Subcutaneous abdominal adipose tissue (tissue), 5 donors: ENCODE measurements at regions not wholly inside any gene's neighbourhood (a gene's known extent, or its start where the extent isn't known, plus 50 kb on each side); places are given as distances from the start of the nearest gene placed in this dataset.

ENCODE experiments used
- H3K27ac ChIP-seq: one replicate; pipeline ENCODE4 v1.7.0; 2013; ENCODE audit warnings: low read depth, mild to moderate bottlenecking, inconsistent platforms, low read length, moderate library complexity
- H3K27me3 ChIP-seq, 5 donors: one replicate each; pipeline ENCODE4 v1.7.0; 2013; ENCODE audit warnings: low read length in 5 of 5, inconsistent platforms in 1 of 5; ENCODE audit not compliant: control insufficient read depth in 5 of 5, insufficient read depth in 4 of 5
- H3K36me3 ChIP-seq, 5 donors: one replicate each; pipeline ENCODE4 v1.7.0; 2013; ENCODE audit warnings: low read length in 5 of 5; ENCODE audit not compliant: control insufficient read depth in 5 of 5, insufficient read depth in 5 of 5
- H3K4me1 ChIP-seq, 5 donors: one replicate each; pipeline ENCODE4 v1.7.0; 2013; ENCODE audit warnings: low read length in 5 of 5, mild to moderate bottlenecking in 3 of 5, moderate library complexity in 1 of 5; ENCODE audit not compliant: control insufficient read depth in 5 of 5, insufficient read depth in 5 of 5
- H3K4me3 ChIP-seq, 5 donors: one replicate each; pipeline ENCODE4 v1.7.0; 2013; ENCODE audit warnings: low read length in 5 of 5, low read depth in 1 of 5
- H3K9ac ChIP-seq, 5 donors: one replicate each; pipeline ENCODE4 v1.7.0; 2013; ENCODE audit warnings: low read length in 5 of 5, mild to moderate bottlenecking in 4 of 5, moderate library complexity in 3 of 5
- H3K9me3 ChIP-seq, 5 donors: one replicate each; pipeline ENCODE4 v1.7.0; 2013; ENCODE audit warnings: low read length in 5 of 5; ENCODE audit not compliant: control insufficient read depth in 5 of 5
- donor health status: healthy.
- donor health status: healthy.
- donor health status: healthy.
- donor health status: healthy.
- donor health status: healthy.

GRCh38 chr12:105466901-105467598, 136.6 kb downstream of the C12orf75 start:
- Histone ChIP-seq H3K27ac (peak overlapping the region; percentile 60), H3K27me3 (peaks cover 0 to 4% (median 0%) of the 10 kb centered on the region in 5 donors), H3K4me3 (no peak overlapping the region)

GRCh38 chr12:105467710-105468366, 137.3 kb downstream of the C12orf75 start:
- Histone ChIP-seq H3K27ac (peak overlapping the region; percentile 60), H3K4me1 (peaks cover 0 to 35% (median 0%) of the 10 kb centered on the region in 5 donors), H3K9me3 (no peaks in the 10 kb centered on the region), H3K9ac (no peak overlapping the region), H3K27me3 (peaks cover 0 to 4% (median 0%) of the 10 kb centered on the region in 5 donors), H3K36me3 (no peaks in the 10 kb centered on the region), H3K4me3 (no peak overlapping the region)

More at GRCh38 chr12:105466901-105467598, 136.6 kb downstream of the C12orf75 start:
- Histone ChIP-seq H3K9me3 (no peaks in the 10 kb centered on the region), H3K9ac (no peak overlapping the region), H3K4me1 (peaks cover 0 to 35% (median 0%) of the 10 kb centered on the region in 5 donors), H3K36me3 (no peaks in the 10 kb centered on the region)

GRCh38 chr12:105468464-105468863, 138.0 kb downstream of the C12orf75 start:
- Histone ChIP-seq H3K36me3 (no peaks in the 10 kb centered on the region), H3K27me3 (peaks cover 0 to 4% (median 0%) of the 10 kb centered on the region in 5 donors), H3K27ac (peak overlapping the region; percentile 60), H3K9me3 (no peaks in the 10 kb centered on the region), H3K4me3 (no peak overlapping the region), H3K9ac (no peak overlapping the region), H3K4me1 (peaks cover 0 to 35% (median 0%) of the 10 kb centered on the region in 5 donors)

- peaks cover 0 to 4% (median 0%) of the 10 kb centered on the region in 5 donors for H3K27me3 ChIP-seq
- no peak overlapping the region for H3K27ac ChIP-seq
- no peak overlapping the region for H3K9ac ChIP-seq
- H3K36me3 ChIP-seq, result no peaks in the 10 kb centered on the region
- H3K4me1 ChIP-seq, result peaks cover 0 to 35% (median 0%) of the 10 kb centered on the region in 5 donors
- H3K9me3 ChIP-seq, result no peaks in the 10 kb centered on the region
- H3K4me3 ChIP-seq, result no peak overlapping the region
Observed at GRCh38 chr12:105469211-105469610, 138.7 kb downstream of the C12orf75 start.

GRCh38 chr12:105469701-105470100, 139.2 kb downstream of the C12orf75 start:
- Histone ChIP-seq H3K27ac (no peak overlapping the region), H3K4me1 (peaks cover 0 to 35% (median 0%) of the 10 kb centered on the region in 5 donors)

GRCh38 chr12:105470102-105470501, 139.6 kb downstream of the C12orf75 start:
- H3K27me3 ChIP-seq, result peaks cover 0 to 4% (median 0%) of the 10 kb centered on the region in 5 donors
- no peak overlapping the region for H3K4me3 ChIP-seq
- no peak overlapping the region for H3K9ac ChIP-seq
- H3K9me3 ChIP-seq, result peaks cover 0 to 2% (median 0%) of the 10 kb centered on the region in 5 donors
- H3K4me1 ChIP-seq, result peaks cover 0 to 35% (median 0%) of the 10 kb centered on the region in 5 donors
- H3K27ac ChIP-seq, result no peak overlapping the region
- H3K36me3 ChIP-seq, result no peaks in the 10 kb centered on the region

More at GRCh38 chr12:105469701-105470100, 139.2 kb downstream of the C12orf75 start:
- H3K36me3 ChIP-seq, result no peaks in the 10 kb centered on the region
- no peak overlapping the region for H3K4me3 ChIP-seq
- H3K9ac ChIP-seq, result no peak overlapping the region
- peaks cover 0 to 2% (median 0%) of the 10 kb centered on the region in 5 donors for H3K9me3 ChIP-seq
- peaks cover 0 to 4% (median 0%) of the 10 kb centered on the region in 5 donors for H3K27me3 ChIP-seq

GRCh38 chr12:105470601-105471000, 140.1 kb downstream of the C12orf75 start:
- Histone ChIP-seq H3K27me3 (peaks cover 0 to 3% (median 0%) of the 10 kb centered on the region in 5 donors), H3K4me1 (peaks cover 0 to 34% (median 0%) of the 10 kb centered on the region in 5 donors), H3K9ac (no peak overlapping the region), H3K36me3 (no peaks in the 10 kb centered on the region), H3K9me3 (peaks cover 0 to 2% (median 0%) of the 10 kb centered on the region in 5 donors), H3K27ac (no peak overlapping the region), H3K4me3 (no peak overlapping the region)

GRCh38 chr12:105474672-105475071, 144.2 kb downstream of the C12orf75 start:
- no peak overlapping the region for H3K4me3 ChIP-seq
- H3K9ac ChIP-seq, result no peak overlapping the region
- no peak overlapping the region for H3K27ac ChIP-seq
- H3K9me3 ChIP-seq, result peaks cover 0 to 2% (median 0%) of the 10 kb centered on the region in 5 donors
- H3K4me1 ChIP-seq, result peaks cover 0 to 10% (median 0%) of the 10 kb centered on the region in 5 donors
- H3K36me3 ChIP-seq, result no peaks in the 10 kb centered on the region
- H3K27me3 ChIP-seq, result no peaks in the 10 kb centered on the region

GRCh38 chr12:105476616-105477015, 146.1 kb downstream of the C12orf75 start:
- Histone ChIP-seq H3K27ac (no peak overlapping the region), H3K4me1 (peaks cover 0 to 8% (median 0%) of the 10 kb centered on the region in 5 donors), H3K4me3 (no peak overlapping the region), H3K36me3 (no peaks in the 10 kb centered on the region), H3K27me3 (no peaks in the 10 kb centered on the region), H3K9me3 (peaks cover 0 to 2% (median 0%) of the 10 kb centered on the region in 5 donors), H3K9ac (no peak overlapping the region)

GRCh38 chr12:105477873-105478272, 147.4 kb downstream of the C12orf75 start:
- Histone ChIP-seq H3K9ac (no peak overlapping the region), H3K27ac (no peak overlapping the region), H3K36me3 (no peaks in the 10 kb centered on the region), H3K4me3 (no peak overlapping the region), H3K27me3 (no peaks in the 10 kb centered on the region), H3K4me1 (peaks cover 0 to 8% (median 0%) of the 10 kb centered on the region in 5 donors), H3K9me3 (peaks cover 0 to 2% (median 0%) of the 10 kb centered on the region in 5 donors)
